OCI-LY3 (cell line): ENCODE measurements at regions not wholly inside any gene's neighbourhood (a gene's known extent, or its start where the extent isn't known, plus 50 kb on each side); places are given as distances from the start of the nearest gene placed in this dataset.
A peak's percentile ranks its signal among the peaks of the same experiment; 100 is the strongest.

Experiments
- H2AFZ ChIP-seq: fragments of 200-600, 300-600 bp; shearing (Covaris generic); 2 replicates; pipeline ENCODE4 v1.6.0; 2014; ENCODE audit warnings: antibody characterized with exemption, low read depth, low read length
- H3K27ac ChIP-seq: fragments of 200-600, 300-600 bp; sonication (generic); 2 replicates; pipeline ENCODE4 v1.5.1; 2014; ENCODE audit warnings: mild to moderate bottlenecking, low read length, moderate library complexity, mixed read lengths
- H3K27me3 ChIP-seq: fragments of 200-600, 300-600 bp; sonication (generic); 2 replicates; pipeline ENCODE4 v1.6.1; 2014; ENCODE audit warnings: low read depth, low read length, mixed read lengths
- H3K36me3 ChIP-seq: fragments of 200-600, 300-600 bp; sonication (generic); replicated peaks from 2 replicates; pipeline ENCODE3; 2014; ENCODE audit warnings: low read depth, low read length, mixed read lengths
- H3K4me1 ChIP-seq: fragments of 300-600, 200-600 bp; sonication (generic); 2 replicates; pipeline ENCODE4 v1.6.1; 2014; ENCODE audit warnings: low read length, mixed read lengths
- H3K4me2 ChIP-seq: fragments of 200-600, 300-600 bp; sonication (generic); 2 replicates; pipeline ENCODE4 v1.6.1; 2014; ENCODE audit warnings: low read length, mixed read lengths
- H3K4me3 ChIP-seq: fragments of 300-600, 200-600 bp; sonication (generic); 2 replicates; pipeline ENCODE4 v1.5.1; 2014; ENCODE audit warnings: antibody characterized with exemption, mild to moderate bottlenecking, low read length, moderate library complexity
- H3K79me2 ChIP-seq: fragments of 300-600, 200-600 bp; shearing (Covaris generic); 2 replicates; pipeline ENCODE4 v1.6.1; 2014; ENCODE audit warnings: mild to moderate bottlenecking, low read length, mixed read lengths
- H3K9ac ChIP-seq: fragments of 300-600, 200-600 bp; shearing (Covaris generic); 2 replicates; pipeline ENCODE4 v1.6.0; 2014; ENCODE audit warnings: mild to moderate bottlenecking, low read length, moderate library complexity
- H3K9me3 ChIP-seq: fragments of 200-600, 300-600 bp; shearing (Covaris generic); 2 replicates; pipeline ENCODE4 v1.6.1; 2014; ENCODE audit warnings: low read length, mixed read lengths; ENCODE audit not compliant: insufficient read depth
- H4K20me1 ChIP-seq: fragments of 200-600, 300-600 bp; sonication (generic); 2 replicates; pipeline ENCODE4 v1.6.1; 2016; ENCODE audit warnings: low read length, mixed read lengths; ENCODE audit not compliant: insufficient read depth
- EZH2phosphoT487 ChIP-seq: fragments of 200-600 bp; shearing (Covaris generic); IDR thresholded peaks from 2 replicates; pipeline ENCODE4 v1.6.1; 2018; ENCODE audit warnings: antibody characterized with exemption, mixed run types, low read depth
- TF ChIP-seq, protein P1 (sequence below): fragments of 200-600, 300-600 bp; sonication (generic); IDR thresholded peaks from 2 replicates; pipeline ENCODE4 v1.5.1; 2014; ENCODE audit warnings: antibody characterized with exemption, low read length, low read depth

DNA sequence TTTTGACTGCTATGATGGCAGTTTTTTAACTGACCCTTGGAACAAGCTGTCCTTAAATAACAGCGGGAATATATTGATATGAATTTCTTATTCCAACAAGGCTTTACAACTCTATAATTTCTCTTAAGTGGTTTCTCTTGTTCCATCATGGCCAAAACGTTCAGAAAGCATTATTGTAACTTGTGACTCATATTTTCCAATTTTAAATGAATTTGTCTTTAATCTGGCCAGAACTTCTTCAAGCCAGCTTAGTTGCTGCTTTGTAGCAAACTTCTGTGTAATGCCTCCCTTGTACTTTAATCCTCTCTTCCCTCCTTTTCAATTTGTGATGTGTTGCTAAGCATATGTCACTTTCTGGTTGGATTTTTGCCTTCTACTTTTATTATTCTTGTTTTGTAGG, 271.9 kb downstream of the KIF20B start:
- H3K79me2 ChIP-seq: no peaks in the 10 kb centered on the region
- H3K36me3 ChIP-seq: no peaks in the 10 kb centered on the region
- H3K9ac ChIP-seq: no peak overlapping the region; the same call in 1 of the 2 replicates
- H2AFZ ChIP-seq: no peak overlapping the region
- TF ChIP-seq EZH2phosphoT487: no peak
- TF ChIP-seq, protein P1, sequence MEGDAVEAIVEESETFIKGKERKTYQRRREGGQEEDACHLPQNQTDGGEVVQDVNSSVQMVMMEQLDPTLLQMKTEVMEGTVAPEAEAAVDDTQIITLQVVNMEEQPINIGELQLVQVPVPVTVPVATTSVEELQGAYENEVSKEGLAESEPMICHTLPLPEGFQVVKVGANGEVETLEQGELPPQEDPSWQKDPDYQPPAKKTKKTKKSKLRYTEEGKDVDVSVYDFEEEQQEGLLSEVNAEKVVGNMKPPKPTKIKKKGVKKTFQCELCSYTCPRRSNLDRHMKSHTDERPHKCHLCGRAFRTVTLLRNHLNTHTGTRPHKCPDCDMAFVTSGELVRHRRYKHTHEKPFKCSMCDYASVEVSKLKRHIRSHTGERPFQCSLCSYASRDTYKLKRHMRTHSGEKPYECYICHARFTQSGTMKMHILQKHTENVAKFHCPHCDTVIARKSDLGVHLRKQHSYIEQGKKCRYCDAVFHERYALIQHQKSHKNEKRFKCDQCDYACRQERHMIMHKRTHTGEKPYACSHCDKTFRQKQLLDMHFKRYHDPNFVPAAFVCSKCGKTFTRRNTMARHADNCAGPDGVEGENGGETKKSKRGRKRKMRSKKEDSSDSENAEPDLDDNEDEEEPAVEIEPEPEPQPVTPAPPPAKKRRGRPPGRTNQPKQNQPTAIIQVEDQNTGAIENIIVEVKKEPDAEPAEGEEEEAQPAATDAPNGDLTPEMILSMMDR: no peak
- H3K9me3 ChIP-seq: no peaks in the 10 kb centered on the region
- no peaks in the 10 kb centered on the region for H4K20me1 ChIP-seq
- H3K27ac ChIP-seq: no peak overlapping the region
- no peaks in the 10 kb centered on the region for H3K27me3 ChIP-seq
- H3K4me3 ChIP-seq: no peak overlapping the region
- no peak overlapping the region for H3K4me2 ChIP-seq
- H3K4me1 ChIP-seq: peaks cover 43% of the 10 kb centered on the region

DNA sequence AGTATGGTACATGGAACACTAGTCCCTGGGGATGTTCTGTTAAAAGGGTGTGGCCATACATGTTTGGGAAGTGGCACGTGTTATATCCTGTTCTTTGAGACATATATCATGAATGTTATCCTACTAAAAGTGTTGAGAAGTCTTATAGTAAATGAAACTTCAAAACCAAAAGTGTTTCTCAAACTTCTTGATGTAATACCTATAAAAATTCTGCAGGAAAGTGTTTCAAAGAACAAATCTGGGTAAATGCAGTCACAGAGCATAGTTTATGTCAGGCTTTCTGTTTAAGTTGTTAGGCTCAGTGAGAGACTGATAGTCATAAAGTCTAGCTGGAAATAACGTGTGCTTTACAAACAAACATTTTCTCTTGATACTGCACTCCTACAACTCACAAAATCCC, 273.7 kb downstream of the KIF20B start:
- no peak overlapping the region for H3K4me3 ChIP-seq
- H3K4me2 ChIP-seq: no peak overlapping the region
- H4K20me1 ChIP-seq: no peaks in the 10 kb centered on the region
- no peak overlapping the region for H2AFZ ChIP-seq
- H3K9me3 ChIP-seq: no peaks in the 10 kb centered on the region
- H3K36me3 ChIP-seq: no peaks in the 10 kb centered on the region
- H3K27me3 ChIP-seq: no peaks in the 10 kb centered on the region
- no peaks in the 10 kb centered on the region for H3K79me2 ChIP-seq
- peaks cover 44% of the 10 kb centered on the region for H3K4me1 ChIP-seq
- H3K9ac ChIP-seq: no peak overlapping the region
- no peak overlapping the region for H3K27ac ChIP-seq
- TF ChIP-seq, protein P1: no peak
- no peak for TF ChIP-seq EZH2phosphoT487

DNA sequence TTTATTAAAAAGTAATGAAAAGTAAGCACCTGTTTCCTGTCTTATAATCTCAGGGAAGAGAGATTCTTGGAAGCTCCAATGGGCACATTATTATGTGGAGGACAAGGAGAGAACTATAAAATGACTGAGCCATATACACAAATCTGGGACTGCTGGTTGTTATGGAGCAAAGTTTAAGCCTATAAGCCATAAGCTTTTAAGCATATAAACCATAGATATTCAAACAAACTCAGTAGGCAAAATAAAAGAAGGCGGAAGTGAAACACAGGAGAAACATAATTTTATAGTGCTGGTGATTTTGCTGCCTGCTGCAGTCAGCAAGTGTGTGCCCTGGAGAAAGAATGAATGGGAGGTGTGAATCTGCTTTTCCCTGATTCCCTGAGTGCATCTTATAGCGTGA, 274.4 kb downstream of the KIF20B start:
- Histone ChIP-seq H3K79me2 (no peaks in the 10 kb centered on the region), H3K36me3 (no peaks in the 10 kb centered on the region), H3K9ac (no peak overlapping the region), H3K4me3 (no peak overlapping the region), H3K27ac (no peak overlapping the region; the same call in 1 of the 2 replicates), H2AFZ (no peak overlapping the region), H3K4me2 (peak overlapping the region; percentile 53), H3K4me1 (peaks cover 44% of the 10 kb centered on the region), H3K9me3 (no peaks in the 10 kb centered on the region), H3K27me3 (no peaks in the 10 kb centered on the region), H4K20me1 (no peaks in the 10 kb centered on the region)
- TF ChIP-seq EZH2phosphoT487: no peak
- TF ChIP-seq, protein P1: no peak

DNA sequence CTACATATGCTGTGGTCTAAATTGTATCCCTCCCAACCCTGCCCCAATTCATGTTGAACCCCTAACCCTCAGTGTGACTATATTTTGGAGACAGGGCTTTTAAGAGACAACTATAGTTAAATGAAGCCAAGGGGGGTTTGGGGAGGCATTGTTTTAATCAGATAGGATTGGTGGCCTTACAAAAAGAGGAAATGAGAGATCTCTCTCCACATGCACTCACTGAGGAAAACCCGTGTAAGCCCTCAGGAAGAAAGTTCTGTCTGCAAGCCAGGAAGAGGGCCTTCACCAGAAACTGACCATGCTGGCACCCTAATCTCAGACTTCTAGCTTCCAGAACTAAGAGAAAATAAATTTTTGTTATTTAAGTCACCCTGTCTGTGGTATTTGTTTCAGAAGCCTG, 276.7 kb downstream of the KIF20B start:
- Histone ChIP-seq H4K20me1 (no peaks in the 10 kb centered on the region), H3K9me3 (no peaks in the 10 kb centered on the region), H3K27me3 (no peaks in the 10 kb centered on the region), H3K4me3 (no peak overlapping the region), H3K36me3 (no peaks in the 10 kb centered on the region), H3K27ac (no peak overlapping the region), H3K4me2 (peak overlapping the region; percentile 22; the same call in 1 of the 2 replicates), H3K79me2 (no peaks in the 10 kb centered on the region), H2AFZ (no peak overlapping the region), H3K9ac (no peak overlapping the region), H3K4me1 (peaks cover 39% of the 10 kb centered on the region)
- TF ChIP-seq, protein P1: no peak
- TF ChIP-seq EZH2phosphoT487: no peak
